IgD-negative memory B cell (primary cell): ENCODE measurements at regions not wholly inside any gene's neighbourhood (a gene's known extent, or its start where the extent isn't known, plus 50 kb on each side); places are given as distances from the start of the nearest gene placed in this dataset.

Experiments
- H3K27ac Mint-ChIP-seq, 3 donors: one replicate each; pipeline ENCODE4 v1.8.0; 2020 to 2022; ENCODE audit warnings: mild to moderate bottlenecking in 3 of 3, mixed read lengths in 3 of 3, moderate library complexity in 1 of 3
- H3K27me3 Mint-ChIP-seq: one replicate; pipeline ENCODE4 v1.8.0; 2021; ENCODE audit warnings: mixed read lengths
- H3K36me3 Mint-ChIP-seq: one replicate; pipeline ENCODE4 v1.8.0; 2020; ENCODE audit warnings: mild to moderate bottlenecking, mixed read lengths
- H3K4me1 Mint-ChIP-seq, 3 donors: one replicate each; pipeline ENCODE4 v1.8.0; 2020 to 2022; ENCODE audit warnings: mixed read lengths in 3 of 3, mild to moderate bottlenecking in 1 of 3
- H3K4me3 Mint-ChIP-seq, 4 donors: one replicate each; pipeline ENCODE4 v1.8.0; 2020 to 2022; ENCODE audit warnings: mild to moderate bottlenecking in 4 of 4, mixed read lengths in 4 of 4, moderate library complexity in 3 of 4
- H3K9me3 Mint-ChIP-seq, 3 donors: one replicate each; pipeline ENCODE4 v1.8.0; 2020 to 2021; ENCODE audit warnings: mixed read lengths in 3 of 3, mild to moderate bottlenecking in 1 of 3

DNA sequence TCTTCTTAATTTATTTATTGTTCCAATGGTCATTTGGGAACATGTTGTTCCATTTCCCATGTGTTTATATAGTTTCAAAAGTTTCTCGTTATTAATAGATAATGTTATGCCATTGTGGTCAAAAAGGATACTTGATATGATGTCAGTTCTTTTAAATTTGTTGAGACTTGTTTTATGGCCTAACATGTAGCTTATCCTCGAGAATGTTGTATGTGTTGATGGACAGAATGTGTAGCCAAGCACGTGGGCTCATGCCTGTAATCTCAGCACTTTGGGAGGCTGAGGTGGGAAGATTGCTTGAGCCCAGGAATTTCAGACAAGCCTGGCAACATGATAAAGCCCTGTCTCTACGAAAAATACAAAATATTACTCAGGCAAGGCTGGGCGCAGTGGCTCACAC lies 168.5 kb upstream of the USP38 start:
- H3K27me3 Mint-ChIP-seq = peaks cover 2% of the 10 kb centered on the region
- H3K36me3 Mint-ChIP-seq = peaks cover 2% of the 10 kb centered on the region
- peaks cover 2 to 9% (median 8%) of the 10 kb centered on the region in 3 donors for H3K4me1 Mint-ChIP-seq
- peaks cover 0 to 6% (median 3%) of the 10 kb centered on the region in 3 donors for H3K9me3 Mint-ChIP-seq
- no peak overlapping the region for H3K27ac Mint-ChIP-seq
- H3K4me3 Mint-ChIP-seq = no peak overlapping the region

DNA sequence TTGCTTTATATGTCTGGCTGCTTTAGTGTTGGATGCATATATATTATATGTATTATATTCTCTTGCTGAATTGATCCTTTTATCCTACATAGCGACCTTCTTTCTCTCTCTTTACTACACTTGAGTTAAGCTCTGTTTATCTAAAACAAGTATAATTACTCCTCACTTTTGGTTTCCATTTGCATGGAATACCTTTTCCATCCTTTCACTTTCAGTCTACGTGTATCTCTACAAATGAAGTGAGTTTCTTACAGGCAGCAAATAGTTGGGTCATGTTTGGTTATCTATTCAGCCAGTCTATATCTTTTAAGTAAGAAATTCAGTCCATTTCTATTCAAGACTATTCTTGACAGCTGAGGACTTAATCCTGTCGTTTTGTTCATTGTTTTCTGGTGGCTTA lies 167.5 kb upstream of the USP38 start:
- H3K36me3 Mint-ChIP-seq = peaks cover 2% of the 10 kb centered on the region
- no peak overlapping the region for H3K27ac Mint-ChIP-seq
- H3K27me3 Mint-ChIP-seq = peaks cover 2% of the 10 kb centered on the region
- H3K9me3 Mint-ChIP-seq = peaks cover 0 to 4% (median 0%) of the 10 kb centered on the region in 3 donors
- no peak overlapping the region for H3K4me3 Mint-ChIP-seq
- peaks cover 2 to 12% (median 11%) of the 10 kb centered on the region in 3 donors for H3K4me1 Mint-ChIP-seq

DNA sequence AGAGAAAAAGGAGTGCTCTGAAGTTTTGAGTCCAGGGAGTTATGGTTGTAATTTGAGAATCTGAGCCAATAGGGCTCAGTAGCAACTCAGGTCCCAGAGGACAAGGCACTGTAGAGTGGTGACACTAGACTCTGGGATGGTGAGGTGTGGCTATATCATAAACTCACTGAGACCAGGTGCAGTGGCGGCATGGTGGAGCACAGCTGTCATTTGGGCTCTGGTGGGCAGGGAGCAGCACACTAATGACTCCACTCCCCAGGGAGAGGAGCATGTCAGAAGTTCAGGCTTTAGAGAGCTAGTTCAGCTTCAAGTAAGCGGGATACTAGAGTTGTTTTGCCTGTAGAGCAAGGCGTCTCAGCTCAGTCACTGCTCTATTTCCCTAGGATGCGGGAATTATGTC lies 165.4 kb upstream of the USP38 start:
- Mint-ChIP-seq H3K36me3 (no peaks in the 10 kb centered on the region), H3K4me3 (no peak overlapping the region), H3K27me3 (peaks cover 2% of the 10 kb centered on the region), H3K9me3 (no peaks in the 10 kb centered on the region), H3K27ac (no peak overlapping the region), H3K4me1 (peaks cover 2 to 12% (median 11%) of the 10 kb centered on the region in 3 donors)

DNA sequence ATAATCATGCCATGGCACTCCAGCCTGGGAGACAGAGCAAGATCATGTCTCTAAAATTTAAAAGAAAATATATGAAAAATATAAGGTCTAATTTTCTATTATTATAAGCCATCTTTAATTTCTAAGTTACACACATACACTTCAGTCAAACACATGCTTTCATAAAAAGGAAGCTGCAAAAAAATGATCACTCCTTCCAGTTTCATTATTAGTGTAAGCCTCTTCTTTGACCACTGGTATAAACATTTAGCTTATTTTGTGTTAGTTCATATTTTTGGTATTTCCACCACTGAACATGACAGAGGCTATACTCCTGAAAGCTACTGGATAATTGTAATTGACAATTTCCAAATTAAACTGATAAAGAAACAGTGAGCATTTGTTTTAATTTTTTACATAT lies 163.3 kb upstream of the USP38 start:
- Mint-ChIP-seq H3K27me3 (no peaks in the 10 kb centered on the region), H3K27ac (no peak overlapping the region), H3K9me3 (no peaks in the 10 kb centered on the region), H3K36me3 (peaks cover 2% of the 10 kb centered on the region), H3K4me1 (peaks cover 2 to 12% (median 11%) of the 10 kb centered on the region in 3 donors), H3K4me3 (peak overlapping the region in 1 of 4 donors; percentile 28)

- Mint-ChIP-seq H3K36me3 (peaks cover 3% of the 10 kb centered on the region), H3K4me1 (peaks cover 0 to 12% (median 11%) of the 10 kb centered on the region in 3 donors), H3K4me3 (no peak overlapping the region), H3K27me3 (no peaks in the 10 kb centered on the region), H3K9me3 (no peaks in the 10 kb centered on the region), H3K27ac (no peak overlapping the region)
Observed at GRCh38 chr4:143023239-143023918, 161.3 kb upstream of the USP38 start.

- H3K36me3 Mint-ChIP-seq = peaks cover 5% of the 10 kb centered on the region
Observed at GRCh38 chr4:143025081-143025704, 159.5 kb upstream of the USP38 start.

GRCh38 chr4:143026459-143027170 lies 158.1 kb upstream of the USP38 start:
- no peaks in the 10 kb centered on the region for H3K4me1 Mint-ChIP-seq
- H3K27ac Mint-ChIP-seq = no peak overlapping the region

More at GRCh38 chr4:143025081-143025704, 159.5 kb upstream of the USP38 start:
- no peak overlapping the region for H3K4me3 Mint-ChIP-seq
- no peak overlapping the region for H3K27ac Mint-ChIP-seq
- peaks cover 0 to 11% (median 9%) of the 10 kb centered on the region in 3 donors for H3K4me1 Mint-ChIP-seq
- H3K27me3 Mint-ChIP-seq = peaks cover 2% of the 10 kb centered on the region
- H3K9me3 Mint-ChIP-seq = peaks cover 4 to 8% (median 6%) of the 10 kb centered on the region in 3 donors

GRCh38 chr4:143035661-143036060 lies 149.1 kb upstream of the USP38 start:
- no peak overlapping the region for H3K27ac Mint-ChIP-seq
- H3K4me3 Mint-ChIP-seq = no peak overlapping the region
- H3K27me3 Mint-ChIP-seq = no peaks in the 10 kb centered on the region
- no peaks in the 10 kb centered on the region for H3K4me1 Mint-ChIP-seq
- H3K36me3 Mint-ChIP-seq = no peaks in the 10 kb centered on the region
- peaks cover 0 to 3% (median 0%) of the 10 kb centered on the region in 3 donors for H3K9me3 Mint-ChIP-seq

More at GRCh38 chr4:143026459-143027170, 158.1 kb upstream of the USP38 start:
- peaks cover 4 to 8% (median 6%) of the 10 kb centered on the region in 3 donors for H3K9me3 Mint-ChIP-seq
- no peak overlapping the region for H3K4me3 Mint-ChIP-seq
- peaks cover 5% of the 10 kb centered on the region for H3K27me3 Mint-ChIP-seq
- peaks cover 5% of the 10 kb centered on the region for H3K36me3 Mint-ChIP-seq

DNA sequence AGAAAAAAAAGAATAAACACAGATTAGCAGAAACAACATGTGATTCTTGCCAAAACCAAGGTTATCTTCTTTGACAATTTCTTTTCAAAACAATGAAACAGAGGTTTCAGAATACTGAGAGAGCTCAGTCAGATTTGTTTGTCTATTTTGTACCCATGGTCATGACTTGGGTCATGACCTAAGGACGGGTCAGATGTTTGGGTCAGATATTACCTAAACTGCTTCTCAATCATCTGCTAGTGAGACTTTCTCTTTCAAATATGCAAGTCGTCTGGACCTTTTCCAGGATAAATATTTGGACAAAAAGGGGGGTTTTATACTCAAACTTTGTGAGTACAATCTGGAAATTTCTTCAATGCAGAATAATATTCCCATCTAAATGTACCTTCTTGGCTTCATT lies 148.3 kb upstream of the USP38 start:
- no peak overlapping the region for H3K27ac Mint-ChIP-seq
- no peaks in the 10 kb centered on the region for H3K27me3 Mint-ChIP-seq
- no peaks in the 10 kb centered on the region for H3K36me3 Mint-ChIP-seq
- peaks cover 0 to 7% (median 0%) of the 10 kb centered on the region in 3 donors for H3K9me3 Mint-ChIP-seq
- H3K4me1 Mint-ChIP-seq = no peaks in the 10 kb centered on the region
- H3K4me3 Mint-ChIP-seq = no peak overlapping the region

DNA sequence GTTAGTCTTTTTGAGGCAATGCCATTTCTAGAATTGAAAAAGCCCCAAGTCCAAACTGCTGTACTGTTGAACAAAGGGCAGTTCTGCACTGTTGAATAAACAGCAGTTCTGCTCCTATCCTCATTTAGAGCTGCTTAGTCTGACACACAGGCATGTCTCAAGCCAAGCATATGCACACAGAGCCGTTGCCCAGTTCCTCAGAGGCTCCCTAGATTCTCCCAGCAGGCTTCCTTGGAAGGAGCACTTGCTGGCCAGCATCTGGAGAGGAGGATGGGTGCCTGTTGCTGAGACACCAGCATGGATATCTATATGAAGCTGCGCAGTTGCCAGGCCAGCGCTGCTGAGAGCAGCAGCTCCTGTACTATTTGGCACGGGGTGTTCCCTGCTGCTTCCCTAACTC lies 138.3 kb upstream of the USP38 start:
- Mint-ChIP-seq H3K27ac (no peak overlapping the region), H3K9me3 (peaks cover 0 to 2% (median 0%) of the 10 kb centered on the region in 3 donors), H3K36me3 (no peaks in the 10 kb centered on the region), H3K4me3 (no peak overlapping the region), H3K27me3 (peaks cover 1% of the 10 kb centered on the region), H3K4me1 (no peaks in the 10 kb centered on the region)

DNA sequence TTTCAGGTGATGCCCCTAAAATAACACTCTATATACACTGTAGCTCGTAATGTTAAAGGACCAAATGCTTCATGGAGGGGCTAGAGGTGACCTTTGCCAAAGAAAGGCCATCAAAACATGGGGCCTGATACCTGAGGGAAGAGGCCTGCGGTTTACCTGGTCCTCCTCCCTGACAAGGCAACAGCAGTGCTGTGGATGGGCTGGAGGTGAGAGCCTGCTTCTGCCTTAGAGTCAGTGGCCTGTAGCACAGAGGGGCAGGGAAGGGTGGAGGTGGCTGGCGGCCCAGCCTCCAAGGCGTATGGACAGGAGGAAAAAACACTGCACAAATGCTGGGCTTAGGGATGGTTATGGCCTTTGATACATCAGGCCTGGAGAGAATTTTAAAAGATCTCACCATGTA lies 137.8 kb upstream of the USP38 start:
- Mint-ChIP-seq H3K27me3 (peaks cover 1% of the 10 kb centered on the region), H3K4me3 (peak overlapping the region in 1 of 4 donors; percentile 54), H3K36me3 (no peaks in the 10 kb centered on the region), H3K4me1 (no peaks in the 10 kb centered on the region), H3K27ac (no peak overlapping the region), H3K9me3 (peaks cover 0 to 2% (median 0%) of the 10 kb centered on the region in 3 donors)

DNA sequence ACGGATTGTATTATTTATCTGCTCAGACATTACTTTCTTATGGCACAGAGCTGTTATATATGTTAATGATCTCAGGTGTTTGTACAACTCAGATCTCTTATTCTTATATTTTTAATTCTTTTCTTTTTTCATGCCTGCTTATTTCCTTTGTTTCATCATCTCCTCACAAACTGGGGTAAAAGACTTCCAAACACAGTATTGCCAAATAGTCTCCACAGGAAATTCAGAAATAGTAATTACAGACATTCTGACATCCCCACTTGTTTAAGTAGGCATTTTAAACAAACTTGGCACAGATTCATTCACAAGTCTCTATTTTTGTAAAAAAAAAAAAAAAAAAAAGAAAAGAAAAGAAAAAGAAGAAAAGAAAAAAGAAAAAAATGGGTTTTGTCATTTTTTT lies 129.7 kb upstream of the USP38 start:
- Mint-ChIP-seq H3K9me3 (peaks cover 0 to 6% (median 0%) of the 10 kb centered on the region in 3 donors), H3K27me3 (no peaks in the 10 kb centered on the region), H3K36me3 (no peaks in the 10 kb centered on the region), H3K4me3 (no peak overlapping the region), H3K27ac (no peak overlapping the region), H3K4me1 (no peaks in the 10 kb centered on the region)

DNA sequence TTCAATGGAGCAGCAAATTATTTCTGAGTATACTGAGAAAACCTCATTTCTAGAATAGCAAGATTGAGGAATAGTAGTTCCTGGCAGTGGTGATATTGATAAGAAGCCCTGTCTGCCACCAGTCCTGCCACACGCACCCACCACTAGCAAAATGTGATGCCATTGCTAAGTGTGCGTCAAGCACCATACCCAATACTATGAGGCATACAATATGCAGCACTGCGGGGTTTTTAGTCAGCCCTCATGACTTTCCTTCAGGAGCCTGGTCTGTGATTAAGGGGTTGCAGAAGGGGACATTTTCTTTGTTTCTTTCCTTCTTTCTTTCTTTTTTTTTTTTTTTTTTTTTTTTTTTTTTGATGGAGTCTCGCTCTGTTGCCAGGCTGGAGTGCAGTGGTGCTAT lies 128.7 kb upstream of the USP38 start:
- Mint-ChIP-seq H3K27me3 (no peaks in the 10 kb centered on the region), H3K4me1 (no peaks in the 10 kb centered on the region), H3K27ac (no peak overlapping the region), H3K36me3 (no peaks in the 10 kb centered on the region), H3K4me3 (no peak overlapping the region), H3K9me3 (peaks cover 0 to 6% (median 0%) of the 10 kb centered on the region in 3 donors)

DNA sequence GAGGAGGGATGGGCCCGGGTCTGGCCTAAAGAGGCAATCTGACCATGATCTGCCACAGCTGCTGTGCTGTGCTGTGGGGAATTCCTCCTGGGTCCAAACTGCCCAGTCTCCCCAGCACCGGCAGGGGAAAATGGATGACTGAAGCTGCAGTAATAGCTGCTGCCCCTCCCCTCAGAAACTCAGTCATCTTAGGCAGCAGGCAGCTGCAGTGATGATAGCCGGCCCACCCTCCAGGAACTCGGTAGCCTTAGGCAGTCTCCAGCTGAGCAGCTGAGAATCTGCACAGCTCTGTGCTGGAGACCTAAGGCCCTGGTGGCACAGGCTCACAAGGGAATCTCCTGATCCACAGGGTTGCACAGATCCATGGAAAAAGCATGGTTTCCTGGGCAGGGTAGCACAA lies 113.4 kb upstream of the USP38 start:
- H3K36me3 Mint-ChIP-seq = peaks cover 1% of the 10 kb centered on the region
- no peaks in the 10 kb centered on the region for H3K4me1 Mint-ChIP-seq
- H3K27ac Mint-ChIP-seq = no peak overlapping the region
- H3K4me3 Mint-ChIP-seq = no peak overlapping the region
- H3K9me3 Mint-ChIP-seq = peaks cover 2 to 22% (median 12%) of the 10 kb centered on the region in 3 donors
- H3K27me3 Mint-ChIP-seq = no peaks in the 10 kb centered on the region

- no peak overlapping the region for H3K4me3 Mint-ChIP-seq
Observed at GRCh38 chr4:143076723-143077122, 108.0 kb upstream of the USP38 start.

More at GRCh38 chr4:143076723-143077122, 108.0 kb upstream of the USP38 start:
- no peaks in the 10 kb centered on the region for H3K36me3 Mint-ChIP-seq
- H3K27me3 Mint-ChIP-seq = no peaks in the 10 kb centered on the region
- H3K9me3 Mint-ChIP-seq = peaks cover 0 to 4% (median 0%) of the 10 kb centered on the region in 3 donors
- H3K27ac Mint-ChIP-seq = no peak overlapping the region
- no peaks in the 10 kb centered on the region for H3K4me1 Mint-ChIP-seq
